CD4-positive, alpha-beta T cell treated with Interleukin-15 for 4 hours (primary cell): ENCODE measurements at regions not wholly inside any gene's neighbourhood (a gene's known extent, or its start where the extent isn't known, plus 50 kb on each side); places are given as distances from the start of the nearest gene placed in this dataset.
"Not testable (repeated sequence)": the region's sequence is repeated elsewhere in the genome, so short reads cannot be mapped to it uniquely, and the experiment has no call there.

ENCODE experiments used
- DNase-seq: peaks from one replicate; pipeline ENCODE4 v3.0.0-alpha.2; 2020; ENCODE audit warnings: low spot score

DNA sequence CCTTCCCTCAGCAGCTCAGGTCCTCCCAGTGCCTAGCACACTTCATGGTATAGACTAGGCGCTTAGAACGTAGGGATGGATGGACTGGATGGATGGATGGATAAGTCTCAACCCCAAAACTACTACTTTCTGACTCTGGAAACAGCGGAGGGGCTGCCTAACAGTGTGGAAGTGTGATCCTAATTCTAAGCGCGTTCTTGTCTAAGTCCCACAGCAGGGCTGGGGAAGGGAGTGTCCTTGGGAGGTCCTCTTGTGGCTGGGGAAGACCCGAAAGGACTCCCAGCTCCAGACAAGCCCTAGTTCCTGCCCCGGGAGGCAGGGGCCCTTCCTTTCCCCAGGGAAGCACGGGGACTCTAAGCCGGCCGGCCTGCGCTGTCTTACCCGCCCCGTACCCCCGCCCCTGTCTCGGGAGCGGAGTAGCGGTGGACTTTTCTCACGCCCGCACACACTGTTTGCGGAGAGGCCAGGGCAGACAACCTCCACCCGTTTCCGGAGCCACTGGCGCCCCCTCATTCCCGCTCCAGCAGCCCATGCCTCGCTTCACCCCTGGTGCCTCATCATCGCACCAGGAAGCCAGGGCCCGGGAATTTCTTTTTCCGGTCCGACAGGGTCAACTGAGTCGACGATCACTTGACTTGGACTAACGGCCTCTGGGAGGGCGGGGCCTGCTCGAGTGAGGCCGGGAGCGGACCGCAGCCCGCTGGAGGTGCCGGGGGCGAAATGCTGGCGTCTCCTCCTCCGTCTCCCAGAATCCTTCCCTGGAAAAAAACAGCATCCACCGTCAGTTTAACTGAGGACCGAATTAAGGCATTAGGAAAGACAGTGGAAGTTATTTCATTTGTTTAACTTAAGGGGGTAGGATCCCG is 133.3 kb downstream of the TBC1D2B start:
- peak; percentile 4 for DNase-seq

DNA sequence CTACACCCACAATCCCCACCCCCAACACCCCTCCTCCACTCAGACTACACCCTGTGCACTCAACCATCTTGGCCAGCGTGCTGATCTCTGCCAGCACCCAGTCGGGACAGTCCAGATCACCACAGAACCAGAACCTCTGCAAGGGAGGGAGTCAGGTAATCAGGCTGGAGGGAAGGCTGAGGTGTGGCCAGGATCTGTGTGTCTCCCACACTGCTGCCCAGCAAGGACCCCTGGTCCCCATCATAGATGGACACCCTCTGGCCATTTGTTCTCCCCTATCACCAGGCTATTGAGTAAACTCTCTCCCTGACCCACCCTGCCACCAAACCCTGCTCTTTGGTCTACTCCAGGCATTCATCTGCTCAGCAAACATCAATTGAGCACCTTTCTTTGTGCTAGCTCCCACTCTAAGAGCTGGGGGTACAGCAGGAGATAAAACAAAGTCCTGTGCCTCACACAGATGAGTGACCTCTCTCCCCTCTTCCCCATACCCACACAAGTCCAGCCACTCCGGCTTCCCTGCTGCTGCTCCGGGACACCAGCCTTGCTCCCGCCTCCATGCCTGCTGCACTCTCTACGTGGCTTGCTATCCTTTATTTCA is 134.8 kb downstream of the TBC1D2B start:
- DNase-seq, result no peak

DNA sequence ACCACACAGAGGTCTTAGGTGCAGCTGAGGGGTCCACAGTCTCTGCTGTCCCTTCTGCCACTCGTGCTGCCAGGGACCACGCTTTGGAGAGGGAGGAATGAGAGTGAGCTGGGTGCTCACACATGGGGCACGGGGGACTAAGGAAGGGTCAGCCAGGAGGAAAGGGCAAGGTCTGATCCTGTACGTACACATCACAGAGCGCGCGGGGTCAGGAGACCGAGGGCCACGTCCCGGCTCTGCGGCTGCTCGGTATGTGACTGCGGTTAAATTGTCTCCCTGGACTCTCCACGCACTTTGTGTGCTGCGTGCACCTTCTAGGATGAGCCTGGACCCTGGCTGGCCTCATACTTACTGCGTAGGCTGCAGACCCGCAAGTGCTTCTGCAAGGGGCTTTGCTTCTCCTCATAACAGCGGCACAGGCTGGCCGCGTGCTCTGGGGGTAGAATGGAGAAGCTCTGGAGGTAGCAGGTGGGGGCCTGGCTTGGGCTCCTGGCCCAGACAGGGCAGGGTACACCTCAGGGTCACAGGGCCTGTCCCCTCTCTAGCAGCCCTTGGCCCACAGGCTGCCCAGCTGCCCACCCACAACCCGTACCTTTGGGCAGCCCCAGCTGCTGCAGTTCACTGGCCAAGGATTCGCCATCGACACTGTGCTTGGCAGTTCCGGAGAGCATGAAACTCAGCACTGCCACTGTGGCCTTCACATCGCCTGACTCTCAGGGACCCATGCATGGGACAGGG is 136.3 kb downstream of the TBC1D2B start:
- DNase-seq, result not testable (repeated sequence)

DNA sequence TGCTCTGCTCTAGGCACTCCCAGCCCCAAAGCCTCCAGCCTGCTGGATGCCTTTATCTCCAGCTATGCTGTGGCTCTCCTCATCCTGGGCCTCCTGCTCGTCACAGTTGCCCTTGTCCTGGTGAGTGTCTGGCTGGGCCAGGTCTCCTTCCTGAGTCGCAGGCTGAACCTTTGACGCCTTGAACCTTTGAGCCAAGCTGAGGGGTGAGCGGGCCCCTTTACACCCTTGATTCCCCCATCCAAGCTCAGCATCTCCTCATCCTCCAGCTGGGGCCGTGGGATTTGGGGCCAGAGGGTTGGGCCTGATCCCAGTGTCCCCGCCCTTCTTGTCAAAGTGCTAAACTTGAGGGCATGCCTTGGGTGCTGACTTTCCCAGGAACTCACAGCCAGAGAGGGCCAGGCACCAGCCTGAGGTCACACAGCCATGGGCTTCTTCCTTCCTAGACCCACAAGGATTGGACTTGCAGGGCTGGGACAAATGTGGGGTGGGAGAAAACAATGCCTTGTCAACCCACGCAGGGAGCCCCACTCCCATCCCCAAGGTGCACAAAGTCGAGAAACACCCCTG is 137.0 kb downstream of the TBC1D2B start:
- no peak for DNase-seq

DNA sequence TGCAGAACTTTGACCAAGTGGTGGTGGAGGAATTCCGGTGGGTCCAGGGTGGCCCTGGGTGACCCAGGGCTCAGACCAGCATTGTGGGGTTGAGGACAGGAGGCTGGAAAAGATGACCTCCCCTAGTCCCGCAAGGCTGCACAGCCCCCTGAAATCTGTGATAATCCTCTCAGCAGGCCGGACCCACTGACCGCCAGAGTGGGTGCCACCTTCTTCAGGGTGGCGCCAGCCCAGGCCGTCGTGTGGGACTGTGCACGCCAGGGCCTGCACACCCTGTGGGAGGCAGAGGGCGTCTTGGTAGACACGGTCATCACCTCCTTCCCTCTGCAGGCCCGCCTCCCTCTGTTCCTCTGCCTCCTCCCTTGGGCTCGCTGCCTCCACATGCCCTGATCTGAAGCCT is 137.7 kb downstream of the TBC1D2B start:
- no peak for DNase-seq

DNA sequence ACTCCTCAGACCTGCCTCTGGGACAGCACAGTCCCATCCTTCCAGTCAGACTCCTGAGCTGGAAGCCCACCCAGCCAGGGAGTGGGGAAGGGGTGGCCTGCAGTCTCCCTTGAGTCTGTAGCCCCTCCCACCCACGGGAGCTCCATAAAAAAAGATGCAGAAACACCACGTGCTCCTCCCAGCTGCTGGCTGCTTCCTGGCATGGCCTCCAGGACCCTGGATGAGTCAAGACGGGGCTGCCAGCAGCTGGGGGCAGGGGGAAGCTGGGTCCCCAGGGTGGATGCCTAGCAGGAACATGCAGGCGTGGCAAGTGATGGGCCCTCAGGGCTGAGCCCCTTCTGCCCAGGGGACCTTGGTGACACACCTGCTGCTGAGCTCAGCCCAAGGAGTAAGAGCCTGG is 138.5 kb downstream of the TBC1D2B start:
- not testable (repeated sequence) for DNase-seq

DNA sequence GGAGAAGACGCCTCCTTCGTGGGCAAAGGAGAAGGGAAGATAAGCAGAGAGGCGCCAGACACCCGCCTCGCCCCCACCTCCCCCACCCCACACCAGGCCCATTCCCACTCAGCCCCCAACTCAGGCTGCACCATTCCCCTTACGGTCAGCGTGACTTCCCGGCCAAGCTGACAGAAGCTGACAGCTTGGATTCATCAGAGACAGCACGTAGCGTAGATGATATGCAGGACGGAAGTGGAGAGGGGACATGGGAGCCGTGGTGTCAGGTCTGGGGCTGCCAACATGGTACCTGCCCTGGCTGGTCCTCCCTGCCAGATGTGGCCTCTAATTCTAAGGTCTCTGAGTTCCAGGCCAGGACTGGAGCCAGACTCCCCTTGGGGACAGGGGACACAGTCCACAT is 139.0 kb downstream of the TBC1D2B start:
- not testable (repeated sequence) for DNase-seq

DNA sequence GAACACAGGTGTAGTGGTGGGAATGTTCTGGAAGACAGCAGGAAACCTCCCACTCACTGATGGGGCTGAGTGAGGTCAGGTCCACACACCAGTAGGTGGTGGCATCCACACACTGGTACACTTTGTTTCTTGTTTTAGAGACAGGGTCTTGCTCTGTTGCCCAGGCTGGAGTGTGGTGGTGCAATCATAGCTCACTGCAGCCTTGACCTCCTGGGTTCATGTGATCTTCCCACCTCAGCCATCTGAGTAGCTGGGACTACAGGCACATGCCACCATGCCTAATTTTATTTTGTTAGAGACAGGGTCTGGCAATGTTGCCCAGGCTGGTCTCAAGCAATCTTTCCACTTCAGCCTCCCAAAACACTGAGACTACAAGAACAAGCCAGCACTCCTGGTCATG is 140.9 kb downstream of the TBC1D2B start:
- DNase-seq, result not testable (repeated sequence)

DNA sequence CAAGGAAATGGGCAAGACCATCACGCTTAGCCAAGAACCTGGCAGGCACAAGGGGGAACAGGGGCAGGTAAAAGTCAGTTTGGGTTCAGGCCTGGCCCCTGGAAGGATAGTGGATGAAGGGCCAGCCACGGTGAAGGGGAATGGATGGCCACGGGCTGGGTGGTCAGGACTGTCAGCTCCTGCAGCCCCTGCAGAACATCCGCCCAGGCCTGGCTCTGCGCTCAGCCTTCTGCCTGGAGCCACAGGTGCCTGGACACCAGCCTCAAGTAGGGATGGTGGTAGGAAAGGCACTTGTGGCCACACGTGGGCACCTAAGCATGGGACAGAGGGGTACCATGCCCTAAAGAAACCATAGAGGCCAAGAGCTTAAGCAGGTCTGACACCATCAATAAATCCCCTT is 143.0 kb downstream of the TBC1D2B start:
- DNase-seq, result not testable (repeated sequence)

DNA sequence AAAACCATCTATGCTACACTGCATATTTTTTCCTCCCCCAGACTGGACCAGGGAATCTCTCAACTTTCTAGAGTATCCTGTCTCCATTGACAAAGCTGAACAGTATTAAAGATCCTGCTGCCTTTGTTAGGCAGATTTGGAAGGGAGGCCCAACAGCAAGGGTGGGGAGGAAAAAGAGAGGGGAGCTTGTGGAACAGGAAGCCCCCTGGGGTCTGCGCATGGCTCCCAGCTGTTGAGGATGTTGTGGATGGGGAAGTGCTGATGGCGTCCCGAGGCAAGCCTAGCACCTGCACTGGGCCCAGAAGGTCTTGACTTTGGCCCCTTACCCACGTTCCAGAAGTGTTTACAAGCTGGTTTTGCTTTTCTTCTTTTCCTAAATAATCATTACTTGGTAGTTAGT is 146.6 kb downstream of the TBC1D2B start:
- not testable (repeated sequence) for DNase-seq

DNA sequence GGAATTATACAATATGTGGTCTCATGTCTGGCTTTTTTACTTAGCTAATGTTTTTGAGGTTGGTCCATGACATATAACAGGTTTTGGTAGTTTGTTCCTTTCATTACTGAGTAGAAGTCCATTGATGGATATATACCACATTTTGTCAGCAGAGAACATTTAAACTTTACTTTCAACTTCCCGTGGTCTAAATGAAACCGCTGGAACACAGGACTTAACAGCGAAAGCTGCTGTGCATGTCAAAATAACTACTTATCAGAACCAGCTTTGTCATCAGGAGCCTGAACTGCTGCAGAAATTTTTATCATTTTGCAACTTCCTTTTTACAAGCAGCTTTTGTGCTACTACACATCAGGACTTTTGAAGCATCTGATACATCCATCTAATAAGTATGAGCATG is 147.0 kb downstream of the TBC1D2B start:
- not testable (repeated sequence) for DNase-seq

DNA sequence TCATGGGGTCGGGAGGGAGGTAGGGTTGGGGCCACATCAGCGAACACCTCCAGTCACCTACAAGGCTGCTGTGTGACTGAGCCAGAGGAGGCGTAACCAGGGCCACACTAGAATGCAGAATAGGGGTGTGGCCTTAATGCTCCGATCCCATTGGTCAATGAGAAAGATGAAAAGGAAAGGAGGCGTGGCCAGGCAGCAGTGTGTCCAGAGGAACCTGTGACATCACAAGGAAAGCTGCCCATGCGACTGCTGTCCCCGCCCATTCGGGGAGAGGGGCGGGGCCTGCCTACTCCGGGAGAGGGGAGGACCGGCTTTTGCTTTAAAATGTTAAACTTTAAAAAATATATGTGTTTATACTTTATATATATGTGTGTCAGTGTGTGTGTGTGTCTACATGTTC is 150.7 kb downstream of the TBC1D2B start:
- not testable (repeated sequence) for DNase-seq

DNA sequence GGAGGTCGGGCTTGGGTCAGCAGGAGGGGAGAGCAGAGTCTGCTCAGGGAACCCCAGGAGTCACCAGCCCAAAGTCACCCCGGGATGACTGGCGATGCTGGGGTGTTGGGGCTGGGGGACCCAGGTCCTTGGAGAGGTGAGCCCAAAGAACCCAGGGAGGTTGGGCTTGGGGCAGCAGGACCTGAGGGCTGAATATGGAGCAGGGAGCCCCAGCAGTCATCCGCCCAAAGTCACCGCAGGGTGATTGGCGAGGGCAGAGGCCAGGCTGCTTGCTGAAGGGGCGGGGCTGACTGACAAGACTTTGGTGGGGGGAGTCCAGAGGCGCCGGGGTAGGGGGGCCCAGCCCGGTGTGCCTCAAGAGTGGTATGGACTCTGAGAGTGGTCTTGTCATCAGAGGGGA is 151.2 kb downstream of the TBC1D2B start:
- not testable (repeated sequence) for DNase-seq

DNA sequence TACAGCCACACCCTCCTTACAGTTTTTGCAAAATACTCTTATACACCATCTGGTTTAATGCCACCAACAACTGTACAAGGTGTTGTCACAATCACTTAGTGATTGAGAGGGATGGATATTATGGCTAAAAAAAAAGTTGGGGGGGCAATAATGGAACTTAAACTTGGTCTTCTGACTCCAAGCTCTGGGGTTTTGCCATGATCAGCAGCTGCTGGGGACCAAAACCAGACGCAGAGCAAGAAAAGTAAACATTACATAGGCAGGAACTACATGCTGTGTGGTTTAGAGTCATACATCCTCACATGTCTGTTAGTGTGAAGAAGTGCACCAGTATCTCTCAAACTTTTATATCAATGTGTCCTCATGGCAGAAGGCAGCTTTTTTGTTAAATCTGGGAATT is 152.4 kb downstream of the TBC1D2B start:
- not testable (repeated sequence) for DNase-seq

DNA sequence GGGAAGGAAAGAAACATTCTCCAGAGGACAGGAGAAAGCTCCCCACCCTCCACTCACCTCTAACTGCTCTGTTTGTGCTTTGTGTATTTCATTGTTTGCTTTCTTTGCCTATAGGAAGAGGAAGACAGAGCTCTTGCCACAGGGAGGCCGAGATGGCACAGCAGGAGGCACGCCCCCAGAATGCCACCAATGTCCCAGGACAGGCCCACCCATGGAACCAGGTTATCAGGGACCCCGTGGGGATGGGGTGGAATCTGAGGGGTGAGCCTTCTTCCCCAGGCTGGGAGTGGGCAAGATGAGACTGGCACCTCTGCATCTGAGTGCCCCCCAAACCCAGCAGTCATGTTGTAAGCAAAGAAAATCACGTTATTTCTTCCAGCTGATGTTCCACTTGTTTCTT is 155.8 kb downstream of the TBC1D2B start:
- no peak for DNase-seq

DNA sequence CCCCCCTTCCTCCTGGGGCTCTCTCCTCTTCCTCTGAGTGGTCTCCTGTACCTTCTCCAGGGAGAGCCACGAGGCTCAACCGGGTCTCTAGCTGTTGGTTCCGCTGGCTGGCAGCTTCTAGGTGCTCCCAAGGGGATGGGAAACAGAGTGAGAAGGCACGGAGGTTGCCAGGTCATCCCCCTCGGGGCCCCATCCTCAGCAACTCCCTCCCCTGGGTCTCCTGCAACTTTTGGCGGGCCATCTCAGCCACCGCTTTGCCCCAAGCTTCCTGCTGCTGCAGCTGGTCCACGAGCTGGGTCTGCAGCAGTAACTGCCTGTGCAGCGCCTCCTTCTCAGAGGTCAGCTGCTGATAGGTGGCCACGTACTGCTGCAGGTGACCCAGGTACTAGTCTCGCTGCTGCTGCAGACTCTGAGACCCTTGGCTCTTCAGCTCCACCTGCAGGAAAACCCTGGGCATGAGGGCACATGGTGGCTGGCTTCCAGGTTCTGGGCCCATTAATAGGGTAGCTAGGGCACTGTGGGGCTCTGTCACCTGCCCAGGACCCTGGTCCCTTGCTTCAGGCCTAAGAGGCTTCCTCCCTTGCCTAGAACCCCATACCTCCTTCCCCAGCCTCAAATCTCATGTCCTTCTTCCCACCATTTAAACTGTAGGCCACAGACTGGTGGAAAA is 160.4 kb downstream of the TBC1D2B start:
- DNase-seq, result not testable (repeated sequence)

DNA sequence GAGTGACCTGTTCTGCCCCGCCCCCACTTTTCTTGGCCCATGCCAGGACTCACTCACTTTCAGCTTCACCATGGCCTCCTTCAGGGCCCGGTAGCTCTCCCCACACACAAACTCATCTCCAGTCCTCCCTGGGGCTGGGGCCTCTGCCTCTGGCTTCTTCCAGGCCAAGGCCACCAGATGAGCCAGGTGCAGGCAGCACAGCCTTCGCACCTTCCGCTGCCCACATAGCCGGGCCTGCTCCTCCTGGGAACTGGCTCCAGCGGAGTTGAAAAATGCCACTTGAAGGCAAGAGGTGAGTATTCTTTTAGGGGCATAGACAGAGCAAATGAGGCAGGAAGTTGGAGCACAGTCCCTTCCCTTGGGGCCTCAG is 161.6 kb downstream of the TBC1D2B start:
- DNase-seq, result not testable (repeated sequence)

DNA sequence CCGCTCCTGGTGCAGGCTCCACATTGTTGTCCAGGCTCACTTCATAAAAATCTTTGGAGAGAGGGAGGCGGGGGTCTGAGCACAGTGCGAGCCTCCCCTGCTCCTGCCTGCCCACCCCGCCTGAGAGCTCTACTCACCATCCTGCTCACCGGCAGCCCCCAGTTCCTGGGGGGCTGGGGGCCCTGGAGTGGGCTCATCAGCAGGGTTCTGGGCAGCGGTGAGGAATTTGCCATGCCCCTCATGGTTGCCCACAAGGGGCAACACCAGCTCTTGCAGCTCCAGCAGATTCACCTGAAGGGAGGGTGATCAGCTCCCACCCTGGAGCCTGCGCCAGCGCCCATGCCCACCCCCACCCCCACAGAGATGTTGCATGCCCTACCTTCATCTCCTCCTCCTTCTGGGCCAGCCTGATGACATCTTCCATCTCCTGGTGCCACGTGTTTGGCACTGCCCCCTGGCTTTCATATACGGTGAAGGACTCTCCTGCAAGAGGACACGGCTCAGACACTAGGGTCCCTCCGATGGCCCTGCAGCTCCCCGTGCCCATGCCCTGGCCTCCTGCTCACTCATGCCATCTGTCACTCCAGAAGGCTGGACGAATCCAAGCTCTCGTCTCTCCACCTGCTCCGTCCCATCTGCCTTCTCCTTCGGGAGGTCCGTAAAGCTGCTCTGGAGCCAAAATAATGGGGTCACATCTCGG is 162.1 kb downstream of the TBC1D2B start:
- no peak for DNase-seq

DNA sequence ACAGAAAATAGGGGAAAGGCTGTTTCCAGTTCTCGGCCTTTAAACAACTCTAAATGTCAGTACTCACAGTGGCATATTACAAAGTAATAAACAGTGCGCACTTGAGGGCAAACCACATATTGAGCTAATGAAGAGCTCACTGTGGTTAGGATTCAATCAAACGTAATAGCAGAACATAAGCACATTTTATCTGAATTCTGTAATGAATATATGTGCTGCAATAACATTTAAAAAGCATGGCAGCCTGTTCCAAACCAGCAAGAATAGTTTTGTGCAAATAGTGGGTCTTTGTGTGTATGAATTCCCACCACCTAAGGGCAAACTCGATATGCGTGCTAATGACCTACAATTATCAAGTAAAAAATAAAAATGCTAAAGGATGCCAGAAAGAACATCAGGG is 163.0 kb downstream of the TBC1D2B start:
- DNase-seq, result not testable (repeated sequence)

DNA sequence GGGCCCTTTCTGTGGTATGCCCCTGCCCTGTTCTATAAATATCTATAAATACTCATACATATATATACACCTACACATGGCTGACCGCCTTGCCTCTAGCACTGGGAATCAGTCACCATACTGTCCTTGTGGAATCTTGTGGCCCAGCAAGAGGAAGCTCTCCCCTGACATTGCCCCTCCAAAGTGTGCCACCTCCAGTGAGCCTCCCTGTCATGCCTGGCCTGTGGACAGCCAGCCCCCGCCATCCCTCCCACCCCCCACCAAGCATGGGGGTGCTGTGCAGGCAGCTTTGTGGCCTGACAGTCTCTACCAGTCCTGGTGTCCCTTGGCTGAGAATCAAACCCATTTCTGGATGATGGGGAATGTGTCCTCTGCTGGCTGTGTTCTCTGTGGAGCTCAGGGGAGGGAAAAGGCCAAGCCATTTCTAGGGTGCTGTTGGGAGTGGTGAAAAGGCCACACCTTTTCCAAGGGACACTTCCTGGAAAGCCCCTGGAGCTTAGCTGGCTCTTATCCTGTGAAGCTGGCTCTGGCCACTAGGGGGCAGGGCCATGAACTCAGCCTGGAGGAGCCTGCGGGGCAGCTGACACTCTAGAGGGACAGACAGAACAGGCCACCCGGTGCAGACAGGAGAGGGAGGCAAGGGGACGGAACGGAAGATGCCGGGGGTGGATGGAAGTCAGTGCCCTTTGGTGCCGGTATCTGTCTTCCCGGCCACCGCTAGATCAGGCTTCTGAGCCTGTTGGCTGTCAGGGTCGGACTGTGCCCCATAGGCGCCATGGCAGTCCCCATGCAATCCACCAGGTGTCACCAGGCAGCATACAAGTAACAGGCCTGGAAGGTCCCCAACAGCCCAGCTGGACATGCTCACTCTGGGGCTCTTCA is 167.2 kb downstream of the TBC1D2B start:
- DNase-seq, result peak; percentile 68
